ENCODE measurements at regions not wholly inside any gene's neighbourhood (a gene's known extent, or its start where the extent isn't known, plus 50 kb on each side); places are given as distances from the start of the nearest gene placed in this dataset.

DNA sequence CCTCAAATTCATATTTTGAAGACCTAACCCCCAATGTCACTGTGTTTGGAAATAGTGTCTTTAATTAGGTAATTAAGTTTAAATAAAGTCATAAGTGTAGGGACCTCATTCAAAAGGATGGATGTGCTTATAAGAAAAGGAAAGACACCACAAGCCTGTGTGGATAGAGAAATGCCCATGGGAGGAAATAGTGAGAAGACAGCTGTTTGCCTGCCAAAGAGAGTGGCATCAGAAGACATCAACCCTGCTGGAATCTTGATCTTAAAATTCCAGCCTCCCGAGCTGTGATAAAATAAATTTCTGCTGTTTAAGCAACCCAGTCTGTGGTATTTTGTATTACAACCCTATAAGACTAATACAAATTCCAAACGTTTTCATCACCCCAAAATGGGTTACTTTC is 1867.9 kb upstream of the NUDT12 start:
- Mint-ChIP-seq H3K27ac (no peak overlapping the region), H3K4me3 (no peak overlapping the region), H3K9me3 (peaks cover 3% of the 10 kb centered on the region), H3K36me3 (ENCODE audit: low read depth) (no peaks in the 10 kb centered on the region), H3K4me1 (no peaks in the 10 kb centered on the region), H3K27me3 (no peaks in the 10 kb centered on the region)
- DNase-seq (no peak), ATAC-seq (no peak)

DNA sequence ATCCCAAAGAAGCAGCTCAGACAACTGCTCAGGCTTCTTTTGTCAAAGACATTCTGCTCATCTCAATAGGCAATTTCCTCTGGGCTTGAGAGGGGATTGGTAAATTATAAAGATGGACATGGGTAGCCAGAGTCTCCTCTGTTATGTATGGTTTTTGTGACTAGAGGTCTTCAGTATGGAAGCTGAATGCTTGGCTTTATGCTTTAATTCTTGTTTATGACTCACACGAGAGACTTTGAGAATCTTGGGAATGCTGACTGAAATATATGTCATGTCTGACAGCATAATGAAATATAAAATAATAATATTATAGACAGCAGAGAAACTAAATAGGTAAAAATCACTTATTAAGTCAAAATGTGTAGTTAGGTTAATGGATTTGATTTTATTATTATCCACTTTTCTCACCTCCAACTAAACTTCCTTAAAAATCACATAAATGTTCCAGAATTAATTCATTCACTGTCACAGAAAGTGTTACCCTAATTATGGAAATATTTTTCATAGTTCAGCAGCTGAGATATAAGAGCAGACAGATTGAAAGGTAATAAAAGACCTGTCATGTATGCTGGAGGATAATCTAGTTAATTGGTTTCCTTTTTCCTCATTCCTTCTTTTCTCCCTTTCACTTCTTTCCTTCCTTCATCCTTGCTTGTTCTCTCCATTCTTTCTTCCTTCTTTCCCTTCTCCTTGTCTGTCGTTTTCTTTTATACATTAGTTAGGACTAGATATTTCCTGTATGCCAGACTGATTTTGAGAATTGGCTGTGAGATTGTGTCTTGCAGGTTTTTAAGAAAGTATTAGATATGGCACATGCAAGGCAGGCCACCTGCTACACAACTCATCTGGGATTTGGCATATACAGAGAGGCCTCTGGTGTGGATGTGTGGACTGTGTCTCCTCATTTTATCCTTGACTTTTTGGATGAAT is 1866.1 kb upstream of the NUDT12 start:
- Mint-ChIP-seq H3K9me3 (peaks cover 14% of the 10 kb centered on the region), H3K4me3 (no peak overlapping the region), H3K36me3 (ENCODE audit: low read depth) (no peaks in the 10 kb centered on the region), H3K4me1 (no peaks in the 10 kb centered on the region), H3K27ac (no peak overlapping the region), H3K27me3 (no peaks in the 10 kb centered on the region)
- ATAC-seq (no peak), DNase-seq (no peak)

GRCh38 chr5:105414067-105414466 is 1851.5 kb upstream of the NUDT12 start:
- no peaks in the 10 kb centered on the region for H3K27me3 Mint-ChIP-seq
- H3K36me3 Mint-ChIP-seq (ENCODE audit: low read depth) = no peaks in the 10 kb centered on the region
- peaks cover 31% of the 10 kb centered on the region for H3K9me3 Mint-ChIP-seq
- DNase-seq = no peak
- no peak for ATAC-seq
- no peaks in the 10 kb centered on the region for H3K4me1 Mint-ChIP-seq
- H3K4me3 Mint-ChIP-seq = no peak overlapping the region
- no peak overlapping the region for H3K27ac Mint-ChIP-seq

DNA sequence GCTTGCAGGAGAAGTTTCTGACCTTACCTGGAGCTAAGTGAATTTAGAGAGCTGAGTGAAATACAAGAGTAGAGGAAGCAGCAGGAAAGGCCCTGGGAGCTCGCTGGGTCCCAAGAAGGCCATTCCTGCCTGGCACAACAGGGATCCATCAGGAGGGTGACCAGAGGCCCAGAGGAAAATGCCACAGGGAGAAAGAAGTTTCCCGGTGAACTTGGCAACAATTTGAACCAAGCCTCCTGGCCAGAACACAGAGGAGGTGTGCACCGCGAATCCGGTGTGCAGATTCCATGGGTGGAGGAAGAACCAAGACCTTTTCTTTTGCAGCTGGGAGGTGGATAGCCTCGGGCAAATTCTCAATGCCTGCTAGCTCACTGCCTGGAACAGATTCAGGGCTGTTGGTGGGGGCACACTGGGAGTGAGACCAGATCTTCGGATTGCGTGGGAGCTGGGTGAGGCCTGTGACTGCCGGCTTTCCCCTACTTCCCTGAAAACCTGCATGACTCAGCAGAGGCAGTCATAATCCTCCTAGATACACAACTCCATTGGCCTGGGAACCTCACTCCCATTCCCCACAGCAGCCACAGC is 1850.9 kb upstream of the NUDT12 start:
- H3K36me3 Mint-ChIP-seq (ENCODE audit: low read depth) = no peaks in the 10 kb centered on the region

DNA sequence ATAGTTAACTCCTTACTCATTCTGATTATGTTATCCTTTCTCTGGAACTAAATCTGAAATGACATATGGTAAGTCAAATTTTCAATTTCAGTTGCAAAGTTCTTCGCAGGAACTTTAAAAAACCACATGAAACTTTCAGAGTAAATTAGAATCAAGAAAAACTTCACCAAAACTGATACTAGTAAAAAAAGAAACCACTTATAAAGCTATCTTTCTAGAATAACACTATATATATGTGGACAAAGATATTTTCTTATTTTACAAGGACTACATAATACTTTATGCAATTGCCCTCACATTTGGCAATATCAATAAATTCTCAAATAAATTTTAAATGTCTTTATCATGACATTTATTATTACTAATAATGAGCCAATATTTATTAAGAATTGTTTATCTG is 1847.1 kb upstream of the NUDT12 start:
- Mint-ChIP-seq H3K4me1 (no peaks in the 10 kb centered on the region), H3K9me3 (no peaks in the 10 kb centered on the region), H3K27ac (no peak overlapping the region), H3K4me3 (no peak overlapping the region), H3K27me3 (no peaks in the 10 kb centered on the region), H3K36me3 (ENCODE audit: low read depth) (no peaks in the 10 kb centered on the region)
- no peak for ATAC-seq
- no peak for DNase-seq

More for the DNA sequence above, 1850.9 kb upstream of the NUDT12 start:
- H3K4me1 Mint-ChIP-seq = no peaks in the 10 kb centered on the region
- DNase-seq = no peak
- H3K27me3 Mint-ChIP-seq = no peaks in the 10 kb centered on the region
- no peak overlapping the region for H3K27ac Mint-ChIP-seq
- H3K9me3 Mint-ChIP-seq = peaks cover 26% of the 10 kb centered on the region
- ATAC-seq = no peak
- no peak overlapping the region for H3K4me3 Mint-ChIP-seq

DNA sequence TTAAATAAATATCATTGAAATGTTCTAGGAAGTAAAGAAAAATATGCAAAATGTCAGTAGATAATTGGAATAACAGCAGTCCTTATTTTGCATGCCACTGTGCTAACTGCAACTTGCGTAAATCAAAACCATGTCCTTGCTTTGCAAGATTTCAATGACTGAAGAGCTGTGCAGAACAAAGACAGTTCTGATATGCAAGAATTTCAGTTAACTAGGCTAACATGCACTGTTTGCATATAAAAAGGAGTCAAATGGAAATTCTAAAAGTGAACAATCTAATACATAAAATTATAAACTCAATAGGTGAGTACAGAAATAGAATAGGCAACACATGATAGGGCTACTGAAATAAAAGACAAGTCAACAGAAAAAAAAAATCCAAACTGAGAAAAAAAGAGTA is 1844.6 kb upstream of the NUDT12 start:
- Mint-ChIP-seq H3K4me1 (no peaks in the 10 kb centered on the region), H3K4me3 (no peak overlapping the region), H3K27me3 (no peaks in the 10 kb centered on the region), H3K9me3 (no peaks in the 10 kb centered on the region), H3K36me3 (ENCODE audit: low read depth) (no peaks in the 10 kb centered on the region), H3K27ac (no peak overlapping the region)
- no peak for ATAC-seq
- DNase-seq = no peak

GRCh38 chr5:105397749-105398148 is 1835.2 kb upstream of the NUDT12 start:
- no peaks in the 10 kb centered on the region for H3K36me3 Mint-ChIP-seq (ENCODE audit: low read depth)
- DNase-seq = no peak
- H3K9me3 Mint-ChIP-seq = peaks cover 5% of the 10 kb centered on the region
- H3K4me1 Mint-ChIP-seq = no peaks in the 10 kb centered on the region
- no peak overlapping the region for H3K4me3 Mint-ChIP-seq
- H3K27me3 Mint-ChIP-seq = no peaks in the 10 kb centered on the region
- no peak for ATAC-seq
- H3K27ac Mint-ChIP-seq = no peak overlapping the region

DNA sequence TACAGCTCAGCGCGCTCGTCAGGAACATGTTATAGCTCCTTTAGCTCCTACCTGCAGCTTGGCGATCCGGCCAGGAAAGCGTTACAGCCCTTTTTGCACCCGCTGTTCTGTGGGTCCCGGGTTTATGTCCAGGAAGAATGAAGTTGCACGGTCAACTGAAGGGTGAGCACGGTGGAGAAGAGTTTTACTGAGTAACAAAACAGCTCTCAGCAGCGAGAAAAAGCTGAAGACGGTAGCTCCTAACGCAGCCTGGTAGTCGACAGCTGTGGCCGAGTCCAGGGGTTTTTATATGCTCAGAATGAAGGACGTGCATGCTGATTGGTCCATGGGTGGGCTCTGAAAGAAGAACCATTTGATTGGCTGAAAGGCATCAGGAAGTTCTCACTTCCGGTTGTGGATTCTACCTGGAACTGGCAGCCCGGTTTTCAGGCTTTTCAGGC is 1830.1 kb upstream of the NUDT12 start:
- no peaks in the 10 kb centered on the region for H3K27me3 Mint-ChIP-seq

DNA sequence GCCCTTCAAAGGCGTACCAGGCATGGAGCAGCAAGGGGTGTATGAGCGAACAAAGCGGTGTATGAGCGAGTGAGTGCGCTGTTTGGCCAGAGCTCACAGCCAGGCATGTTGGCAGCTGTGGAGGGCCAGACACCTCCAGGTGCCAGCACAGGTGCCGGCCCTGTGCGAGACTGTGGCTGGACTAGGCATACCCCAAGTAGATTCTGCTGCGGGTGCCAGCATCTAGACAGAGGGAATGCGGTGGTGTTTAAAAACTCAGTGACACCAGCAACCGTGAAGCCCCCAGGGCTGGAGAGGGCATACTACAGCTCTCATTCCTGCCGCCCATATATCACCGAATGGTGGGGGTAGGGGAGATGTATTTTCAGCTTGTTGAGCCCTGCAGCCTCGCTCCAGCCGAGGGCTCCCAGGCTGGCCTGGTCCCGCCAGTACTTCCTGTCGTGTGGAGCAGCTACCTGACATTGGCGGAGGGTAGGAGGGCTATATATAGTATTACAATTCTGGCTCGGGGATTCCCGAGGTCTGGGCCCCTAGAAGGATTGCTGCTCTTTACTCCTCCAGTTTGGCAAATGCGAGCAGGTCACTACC is 1829.6 kb upstream of the NUDT12 start:
- H3K36me3 Mint-ChIP-seq (ENCODE audit: low read depth) = no peaks in the 10 kb centered on the region
- no peak overlapping the region for H3K27ac Mint-ChIP-seq
- H3K4me3 Mint-ChIP-seq = no peak overlapping the region
- DNase-seq = no peak
- H3K4me1 Mint-ChIP-seq = no peaks in the 10 kb centered on the region
- no peak for ATAC-seq
- H3K27me3 Mint-ChIP-seq = no peaks in the 10 kb centered on the region
- H3K9me3 Mint-ChIP-seq = peaks cover 7% of the 10 kb centered on the region

More for the DNA sequence above, 1830.1 kb upstream of the NUDT12 start:
- no peak for DNase-seq
- Mint-ChIP-seq H3K4me1 (no peaks in the 10 kb centered on the region), H3K9me3 (peaks cover 7% of the 10 kb centered on the region), H3K4me3 (no peak overlapping the region), H3K36me3 (ENCODE audit: low read depth) (no peaks in the 10 kb centered on the region), H3K27ac (no peak overlapping the region)
- no peak for ATAC-seq

DNA sequence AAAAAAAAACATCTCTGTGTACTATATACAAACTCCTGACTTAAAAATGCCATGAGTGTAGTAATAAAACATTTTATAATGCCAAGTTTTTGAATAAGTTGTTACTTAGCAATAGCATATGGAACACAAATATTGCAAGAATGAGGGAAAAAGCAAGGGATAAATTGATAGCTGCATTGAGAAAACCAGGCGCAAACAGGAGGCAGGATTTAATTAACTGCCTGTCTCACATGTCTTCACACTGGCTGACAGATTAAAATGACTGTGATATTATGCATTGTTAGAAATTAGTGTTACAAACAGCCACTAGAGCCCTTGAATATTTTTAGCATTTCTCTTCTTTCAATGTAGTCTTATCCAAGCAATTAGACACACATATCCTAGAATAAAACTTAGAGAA is 1817.5 kb upstream of the NUDT12 start:
- no peaks in the 10 kb centered on the region for H3K36me3 Mint-ChIP-seq (ENCODE audit: low read depth)
- no peak for DNase-seq
- no peak overlapping the region for H3K4me3 Mint-ChIP-seq
- H3K4me1 Mint-ChIP-seq = no peaks in the 10 kb centered on the region
- peaks cover 2% of the 10 kb centered on the region for H3K27me3 Mint-ChIP-seq
- H3K27ac Mint-ChIP-seq = no peak overlapping the region
- ATAC-seq = no peak
- H3K9me3 Mint-ChIP-seq = peaks cover 10% of the 10 kb centered on the region

GRCh38 chr5:105371169-105371568 is 1808.6 kb upstream of the NUDT12 start:
- no peak for DNase-seq
- H3K36me3 Mint-ChIP-seq (ENCODE audit: low read depth) = no peaks in the 10 kb centered on the region
- H3K9me3 Mint-ChIP-seq = peaks cover 15% of the 10 kb centered on the region
- H3K4me1 Mint-ChIP-seq = no peaks in the 10 kb centered on the region
- no peak overlapping the region for H3K4me3 Mint-ChIP-seq
- no peaks in the 10 kb centered on the region for H3K27me3 Mint-ChIP-seq
- ATAC-seq = no peak
- no peak overlapping the region for H3K27ac Mint-ChIP-seq

GRCh38 chr5:105350486-105351140 is 1788.0 kb upstream of the NUDT12 start:
- no peak for DNase-seq
- no peak for ATAC-seq
- no peaks in the 10 kb centered on the region for H3K4me1 Mint-ChIP-seq
- H3K9me3 Mint-ChIP-seq = no peaks in the 10 kb centered on the region
- no peaks in the 10 kb centered on the region for H3K27me3 Mint-ChIP-seq
- no peaks in the 10 kb centered on the region for H3K36me3 Mint-ChIP-seq (ENCODE audit: low read depth)
- no peak overlapping the region for H3K4me3 Mint-ChIP-seq
- no peak overlapping the region for H3K27ac Mint-ChIP-seq

DNA sequence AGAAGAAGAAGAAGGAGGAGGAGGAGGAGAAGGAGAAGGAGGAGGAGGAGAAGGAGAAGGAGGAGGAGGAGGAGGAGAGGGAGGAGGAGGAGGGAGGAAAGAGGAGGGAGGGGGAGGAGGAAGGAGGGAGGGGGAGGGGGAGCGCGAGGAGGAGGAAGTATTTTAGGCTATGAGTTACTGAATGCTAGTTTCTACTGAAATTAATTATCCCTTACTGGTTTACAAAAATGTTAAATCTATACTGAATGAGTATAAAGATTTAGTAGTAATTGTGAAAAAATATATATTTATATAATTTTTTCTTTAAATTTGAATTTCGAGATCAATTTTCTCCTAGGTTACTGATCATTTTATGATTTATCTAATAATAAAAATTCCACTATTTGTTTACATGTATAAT is 1769.0 kb upstream of the NUDT12 start:
- no peak for DNase-seq
- Mint-ChIP-seq H3K36me3 (ENCODE audit: low read depth) (no peaks in the 10 kb centered on the region), H3K4me1 (no peaks in the 10 kb centered on the region), H3K4me3 (no peak overlapping the region), H3K9me3 (peaks cover 10% of the 10 kb centered on the region), H3K27ac (no peak overlapping the region), H3K27me3 (no peaks in the 10 kb centered on the region)
- ATAC-seq = no peak

- no peak overlapping the region for H3K4me3 Mint-ChIP-seq
- H3K27me3 Mint-ChIP-seq = no peaks in the 10 kb centered on the region
- H3K36me3 Mint-ChIP-seq (ENCODE audit: low read depth) = no peaks in the 10 kb centered on the region
- no peaks in the 10 kb centered on the region for H3K4me1 Mint-ChIP-seq
- ATAC-seq (no peak), DNase-seq (no peak)
- no peak overlapping the region for H3K27ac Mint-ChIP-seq
- H3K9me3 Mint-ChIP-seq = peaks cover 4% of the 10 kb centered on the region
These were observed 1767.6 kb upstream of the NUDT12 start for GRCh38 chr5:105330185-105330584.

- Mint-ChIP-seq H3K27ac (no peak overlapping the region), H3K9me3 (peaks cover 4% of the 10 kb centered on the region), H3K4me1 (no peaks in the 10 kb centered on the region), H3K4me3 (no peak overlapping the region), H3K36me3 (ENCODE audit: low read depth) (no peaks in the 10 kb centered on the region), H3K27me3 (no peaks in the 10 kb centered on the region)
- DNase-seq (no peak), ATAC-seq (no peak)
These were observed 1742.3 kb upstream of the NUDT12 start for GRCh38 chr5:105304859-105305258.

Measured in activated naive CD8-positive, alpha-beta T cell treated with anti-CD3 and anti-CD28 coated beads, Interleukin-2, amount 50 U/mL, for 24 hours (primary cell).